ENCODE measurements at regions not wholly inside any gene's neighbourhood (a gene's known extent, or its start where the extent isn't known, plus 50 kb on each side); places are given as distances from the start of the nearest gene placed in this dataset.

DNA sequence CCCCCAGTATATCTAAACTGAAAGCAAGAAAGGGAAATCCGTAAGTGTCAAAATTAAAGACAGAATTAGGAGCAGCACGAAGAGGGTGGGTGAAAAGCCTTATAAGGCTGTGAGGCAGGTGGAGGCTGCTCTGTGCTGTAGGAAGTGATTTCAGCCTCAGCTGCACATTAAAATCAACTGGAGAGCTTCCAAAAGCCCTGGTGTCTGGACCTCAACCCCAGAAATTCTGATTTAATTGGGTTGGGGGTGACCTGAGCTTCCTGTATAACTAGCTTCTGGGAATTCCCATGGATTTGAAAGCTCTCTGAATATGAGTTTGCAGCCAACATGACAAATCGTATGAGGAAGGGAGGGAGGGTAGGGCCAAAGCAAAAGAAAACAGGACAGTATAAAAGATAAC lies 242.4 kb upstream of the TMTC4 start:
- TF ChIP-seq, protein P1, sequence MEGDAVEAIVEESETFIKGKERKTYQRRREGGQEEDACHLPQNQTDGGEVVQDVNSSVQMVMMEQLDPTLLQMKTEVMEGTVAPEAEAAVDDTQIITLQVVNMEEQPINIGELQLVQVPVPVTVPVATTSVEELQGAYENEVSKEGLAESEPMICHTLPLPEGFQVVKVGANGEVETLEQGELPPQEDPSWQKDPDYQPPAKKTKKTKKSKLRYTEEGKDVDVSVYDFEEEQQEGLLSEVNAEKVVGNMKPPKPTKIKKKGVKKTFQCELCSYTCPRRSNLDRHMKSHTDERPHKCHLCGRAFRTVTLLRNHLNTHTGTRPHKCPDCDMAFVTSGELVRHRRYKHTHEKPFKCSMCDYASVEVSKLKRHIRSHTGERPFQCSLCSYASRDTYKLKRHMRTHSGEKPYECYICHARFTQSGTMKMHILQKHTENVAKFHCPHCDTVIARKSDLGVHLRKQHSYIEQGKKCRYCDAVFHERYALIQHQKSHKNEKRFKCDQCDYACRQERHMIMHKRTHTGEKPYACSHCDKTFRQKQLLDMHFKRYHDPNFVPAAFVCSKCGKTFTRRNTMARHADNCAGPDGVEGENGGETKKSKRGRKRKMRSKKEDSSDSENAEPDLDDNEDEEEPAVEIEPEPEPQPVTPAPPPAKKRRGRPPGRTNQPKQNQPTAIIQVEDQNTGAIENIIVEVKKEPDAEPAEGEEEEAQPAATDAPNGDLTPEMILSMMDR (IDR thresholded peaks at IDR 0.05), result no peak
- TF ChIP-seq POLR2A (IDR thresholded peaks at IDR 0.05), result no peak

Measured in body of pancreas (tissue), 4 donors.